Type B pancreatic cell (in vitro differentiated cells): ENCODE measurements at regions not wholly inside any gene's neighbourhood (a gene's known extent, or its start where the extent isn't known, plus 50 kb on each side); places are given as distances from the start of the nearest gene placed in this dataset.

Experiments used
- DNase-seq: peaks from one replicate; pipeline ENCODE4 v3.0.0; 2021; ENCODE audit warnings: mixed read lengths; ENCODE audit not compliant: unreplicated experiment; ENCODE audit errors: extremely low spot score
- H3K27ac Mint-ChIP-seq: 2 replicates; pipeline ENCODE4 v1.8.0; 2021; ENCODE audit warnings: mild to moderate bottlenecking, mixed read lengths
- H3K27me3 Mint-ChIP-seq: 2 replicates; pipeline ENCODE4 v1.8.0; 2021; ENCODE audit warnings: mixed read lengths
- H3K36me3 Mint-ChIP-seq: 2 replicates; pipeline ENCODE4 v1.8.0; 2021; ENCODE audit warnings: mixed read lengths
- H3K4me1 Mint-ChIP-seq: one replicate; pipeline ENCODE4 v1.8.0; 2021; ENCODE audit warnings: mixed read lengths; ENCODE audit not compliant: unreplicated experiment
- H3K4me3 Mint-ChIP-seq: 2 replicates; pipeline ENCODE4 v1.8.0; 2021; ENCODE audit warnings: mild to moderate bottlenecking, mixed read lengths
- H3K9me3 Mint-ChIP-seq: 2 replicates; pipeline ENCODE4 v1.8.0; 2021; ENCODE audit warnings: mixed read lengths
- CTCF ChIP-seq: fragments of 200-600 bp; sonication (generic); conservative IDR thresholded peaks from 2 replicates; pipeline ENCODE4 v1.5.0; 2021; ENCODE audit warnings: antibody characterized with exemption, mild to moderate bottlenecking

DNA sequence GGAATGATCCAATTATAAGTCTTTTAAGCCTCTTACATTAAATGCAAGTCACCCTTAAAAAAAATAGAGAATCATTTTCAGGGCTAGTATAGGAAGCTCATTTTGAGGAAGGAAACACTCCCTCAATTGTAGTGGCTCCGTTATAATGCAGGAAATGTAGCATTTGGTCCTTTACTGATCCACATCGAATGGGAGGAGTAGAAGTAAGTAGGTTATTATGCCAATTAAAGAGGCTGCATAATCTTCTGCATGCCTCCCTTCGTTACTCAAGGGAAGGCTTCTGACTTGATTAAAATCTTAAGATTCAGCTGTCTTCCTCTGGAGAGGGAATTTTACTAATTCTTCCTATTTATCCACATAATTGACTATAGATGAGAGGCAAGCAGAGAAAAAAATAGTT, 579.2 kb upstream of the COX7C start:
- no peaks in the 10 kb centered on the region for H3K36me3 Mint-ChIP-seq
- H3K4me1 Mint-ChIP-seq, result no peaks in the 10 kb centered on the region
- no peak overlapping the region for H3K4me3 Mint-ChIP-seq
- TF ChIP-seq CTCF, result no peak
- H3K27ac Mint-ChIP-seq, result no peak overlapping the region
- DNase-seq, result no peak
- H3K9me3 Mint-ChIP-seq, result no peaks in the 10 kb centered on the region
- H3K27me3 Mint-ChIP-seq, result no peaks in the 10 kb centered on the region

- Mint-ChIP-seq H3K27ac (no peak overlapping the region), H3K27me3 (no peaks in the 10 kb centered on the region), H3K4me1 (no peaks in the 10 kb centered on the region), H3K4me3 (no peak overlapping the region), H3K36me3 (no peaks in the 10 kb centered on the region), H3K9me3 (no peaks in the 10 kb centered on the region)
- TF ChIP-seq CTCF, result no peak
- no peak for DNase-seq
Observed at GRCh38 chr5:86039351-86039750, 578.4 kb upstream of the COX7C start.

DNA sequence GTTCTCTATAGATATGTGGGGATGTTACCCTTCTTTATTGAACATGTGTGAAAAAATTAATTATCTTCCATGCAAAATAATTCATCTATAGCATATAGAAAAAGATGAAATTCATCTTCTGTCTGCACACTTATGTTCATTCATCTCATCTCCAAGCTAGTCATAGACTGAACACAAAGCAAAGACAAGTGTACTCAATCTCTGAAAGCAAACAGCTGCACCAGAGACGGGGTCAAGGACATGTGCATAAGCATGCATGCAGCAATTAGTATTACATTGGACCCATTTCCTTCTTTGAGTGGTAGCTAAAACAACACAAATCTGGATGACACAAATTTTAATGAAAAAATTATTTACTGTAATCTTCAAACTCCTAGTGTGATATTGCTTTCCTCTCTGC, 547.0 kb upstream of the COX7C start:
- no peaks in the 10 kb centered on the region for H3K4me1 Mint-ChIP-seq
- H3K4me3 Mint-ChIP-seq, result no peak overlapping the region
- no peak for TF ChIP-seq CTCF
- no peak for DNase-seq
- H3K27me3 Mint-ChIP-seq, result no peaks in the 10 kb centered on the region
- no peaks in the 10 kb centered on the region for H3K9me3 Mint-ChIP-seq
- H3K36me3 Mint-ChIP-seq, result no peaks in the 10 kb centered on the region
- H3K27ac Mint-ChIP-seq, result no peak overlapping the region

DNA sequence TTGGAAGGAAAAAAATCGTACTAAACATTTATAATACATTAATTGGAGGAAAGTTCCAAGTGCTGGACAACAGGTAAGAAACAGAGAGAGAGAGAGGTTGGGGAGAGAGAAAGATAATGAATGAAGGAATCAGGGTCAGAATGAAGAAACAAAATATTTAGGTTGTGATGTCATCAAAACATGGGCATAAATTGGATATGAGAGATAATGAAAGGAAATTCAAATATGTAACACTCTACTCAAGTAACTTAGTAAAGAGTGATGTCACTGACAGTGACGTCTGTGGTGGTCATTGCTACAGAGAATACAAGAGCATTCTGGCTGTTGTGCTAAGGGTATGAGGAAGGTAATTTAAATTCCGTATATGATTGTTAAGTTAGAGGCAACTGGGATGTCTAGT, 543.4 kb upstream of the COX7C start:
- no peak for TF ChIP-seq CTCF
- no peak overlapping the region for H3K4me3 Mint-ChIP-seq
- H3K27ac Mint-ChIP-seq, result no peak overlapping the region
- no peaks in the 10 kb centered on the region for H3K36me3 Mint-ChIP-seq
- H3K4me1 Mint-ChIP-seq, result no peaks in the 10 kb centered on the region
- no peaks in the 10 kb centered on the region for H3K27me3 Mint-ChIP-seq
- no peaks in the 10 kb centered on the region for H3K9me3 Mint-ChIP-seq
- no peak for DNase-seq

- DNase-seq, result no peak
- no peaks in the 10 kb centered on the region for H3K36me3 Mint-ChIP-seq
- no peaks in the 10 kb centered on the region for H3K27me3 Mint-ChIP-seq
- H3K4me3 Mint-ChIP-seq, result no peak overlapping the region
- no peak overlapping the region for H3K27ac Mint-ChIP-seq
- no peaks in the 10 kb centered on the region for H3K4me1 Mint-ChIP-seq
- TF ChIP-seq CTCF, result no peak
- no peaks in the 10 kb centered on the region for H3K9me3 Mint-ChIP-seq
Observed at GRCh38 chr5:86075139-86075538, 542.6 kb upstream of the COX7C start.

DNA sequence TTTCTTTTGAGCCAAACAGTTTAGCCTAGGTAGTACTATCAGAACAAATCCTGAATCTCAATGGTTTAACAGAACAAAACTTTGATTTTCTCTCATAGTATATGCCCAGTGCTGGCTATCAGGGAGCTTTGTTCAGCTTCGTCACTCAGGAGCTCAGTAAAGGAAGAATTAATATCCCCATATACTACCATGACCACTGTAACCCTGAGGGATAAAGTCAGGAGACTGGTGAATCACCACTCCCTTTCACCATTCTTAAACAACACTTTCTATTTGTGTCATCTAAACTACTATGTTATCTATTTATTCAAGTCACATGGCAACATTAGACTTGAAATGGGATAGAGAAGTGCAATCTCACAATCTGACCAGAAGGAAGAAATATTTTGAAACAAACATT, 522.6 kb upstream of the COX7C start:
- no peaks in the 10 kb centered on the region for H3K27me3 Mint-ChIP-seq
- TF ChIP-seq CTCF, result no peak

More for the DNA sequence above, 522.6 kb upstream of the COX7C start:
- H3K36me3 Mint-ChIP-seq, result no peaks in the 10 kb centered on the region
- no peaks in the 10 kb centered on the region for H3K4me1 Mint-ChIP-seq
- no peak overlapping the region for H3K27ac Mint-ChIP-seq
- H3K9me3 Mint-ChIP-seq, result no peaks in the 10 kb centered on the region
- DNase-seq, result no peak
- H3K4me3 Mint-ChIP-seq, result no peak overlapping the region
